WTC11 (cell line): ENCODE measurements at regions not wholly inside any gene's neighbourhood (a gene's known extent, or its start where the extent isn't known, plus 50 kb on each side); places are given as distances from the start of the nearest gene placed in this dataset.

Source experiments
- ATAC-seq: fragments of 200-7000 bp; cut with Tn5 transposase; 2 replicates; pipeline ENCODE4 v1.10.0; 2021; ENCODE audit warnings: mild to moderate bottlenecking, moderate library complexity
- CTCF ChIA-PET: fragments of 300-600 bp; sonication (Branson Sonifier 250); formaldehyde crosslinking; loops from one replicate; lab custom pipeline; 2021; ENCODE audit warnings: antibody characterized with exemption; lab: Charles Lee
- POLR2A ChIA-PET: fragments of 350-600 bp; sonication (Branson Sonifier 250); formaldehyde crosslinking; loops from one replicate; lab custom pipeline; 2021; ENCODE audit warnings: antibody characterized with exemption; lab: Charles Lee
- DNase-seq: peaks from one replicate; pipeline ENCODE4 v3.0.0; 2021; ENCODE audit warnings: low spot score
- H3K27ac Mint-ChIP-seq: 2 replicates; pipeline ENCODE4 v1.8.0; 2021; ENCODE audit warnings: mixed read lengths
- H3K27me3 Mint-ChIP-seq: 2 replicates; pipeline ENCODE4 v1.8.0; 2021; ENCODE audit warnings: low read depth, mild to moderate bottlenecking, moderate library complexity, mixed read lengths
- H3K36me3 Mint-ChIP-seq: 2 replicates; pipeline ENCODE4 v1.8.0; 2021; ENCODE audit warnings: mixed read lengths
- H3K4me1 Mint-ChIP-seq: 2 replicates; pipeline ENCODE4 v1.8.0; 2022; ENCODE audit warnings: mixed read lengths
- H3K4me3 Mint-ChIP-seq: 2 replicates; pipeline ENCODE4 v1.8.0; 2021; ENCODE audit warnings: mild to moderate bottlenecking, moderate library complexity, mixed read lengths
- H3K9me3 Mint-ChIP-seq: 2 replicates; pipeline ENCODE4 v1.8.0; 2021; ENCODE audit warnings: mixed read lengths
- ATF2 ChIP-seq: sonication (generic); formaldehyde crosslinking; IDR thresholded peaks from 2 replicates; pipeline ENCODE4 v1.8.1; 2022; ENCODE audit warnings: low read depth, missing genetic modification reagents, borderline replicate concordance
- CBFB ChIP-seq: sonication (generic); formaldehyde crosslinking; IDR thresholded peaks from 2 replicates; pipeline ENCODE4 v1.8.1; 2022; ENCODE audit warnings: mild to moderate bottlenecking, low read depth, missing genetic modification reagents
- CREB1 ChIP-seq: sonication (generic); formaldehyde crosslinking; IDR thresholded peaks from 2 replicates; pipeline ENCODE4 v1.8.0; 2023; ENCODE audit warnings: mild to moderate bottlenecking, missing genetic modification reagents
- ETV6 ChIP-seq: sonication (generic); formaldehyde crosslinking; IDR thresholded peaks from 2 replicates; pipeline ENCODE4 v1.8.1; 2022; ENCODE audit warnings: mild to moderate bottlenecking, missing genetic modification reagents
- FOXP1 ChIP-seq: sonication (generic); formaldehyde crosslinking; IDR thresholded peaks from 2 replicates; pipeline ENCODE4 v1.8.0; 2022; ENCODE audit warnings: missing genetic modification reagents, mild to moderate bottlenecking, moderate library complexity, borderline replicate concordance
- GABPB1 ChIP-seq: sonication (generic); formaldehyde crosslinking; IDR thresholded peaks from 2 replicates; pipeline ENCODE4 v1.8.1; 2023; ENCODE audit warnings: mild to moderate bottlenecking, missing genetic modification reagents
- JAZF1 ChIP-seq: fragments of 250-450 bp; sonication (Bioruptor Pico); IDR thresholded peaks from 2 replicates; pipeline ENCODE4 v1.9.0; 2021; ENCODE audit warnings: moderate library complexity, mild to moderate bottlenecking, inconsistent platforms
- KAT7 ChIP-seq: sonication (generic); formaldehyde crosslinking; IDR thresholded peaks from 2 replicates; pipeline ENCODE4 v1.8.1; 2023; ENCODE audit warnings: missing genetic modification reagents, mild to moderate bottlenecking, borderline replicate concordance
- MLX ChIP-seq: sonication (generic); formaldehyde crosslinking; IDR thresholded peaks from 2 replicates; pipeline ENCODE4 v1.8.1; 2023; ENCODE audit warnings: mild to moderate bottlenecking, missing genetic modification reagents, moderate library complexity
- NR1H2 ChIP-seq: sonication (generic); formaldehyde crosslinking; IDR thresholded peaks from 2 replicates; pipeline ENCODE4 v1.9.0; 2021; ENCODE audit warnings: mild to moderate bottlenecking, moderate library complexity, missing genetic modification reagents
- NR3C1 ChIP-seq: sonication (generic); formaldehyde crosslinking; conservative IDR thresholded peaks from 2 replicates; pipeline ENCODE4 v1.8.1; 2023; ENCODE audit warnings: low read depth, mild to moderate bottlenecking, missing genetic modification reagents
- RORB ChIP-seq: fragments of 250-450 bp; sonication (Bioruptor Pico); IDR thresholded peaks from 2 replicates; pipeline ENCODE4 v1.9.0; 2021; ENCODE audit warnings: mild to moderate bottlenecking
- SMAD4 ChIP-seq: sonication (generic); formaldehyde crosslinking; IDR thresholded peaks from 2 replicates; pipeline ENCODE4 v1.8.0; 2022; ENCODE audit warnings: mild to moderate bottlenecking, missing genetic modification reagents
- ZNF219 ChIP-seq: sonication (generic); formaldehyde crosslinking; IDR thresholded peaks from 2 replicates; pipeline ENCODE4 v1.8.0; 2023; ENCODE audit warnings: missing genetic modification reagents, mild to moderate bottlenecking, borderline replicate concordance
- ZNF232 ChIP-seq: sonication (generic); formaldehyde crosslinking; IDR thresholded peaks from 2 replicates; pipeline ENCODE4 v1.8.0; 2022; ENCODE audit warnings: mild to moderate bottlenecking, missing genetic modification reagents
- ZNF317 ChIP-seq: sonication (generic); formaldehyde crosslinking; IDR thresholded peaks from 2 replicates; pipeline ENCODE4 v1.8.1; 2023; ENCODE audit warnings: low read depth, mild to moderate bottlenecking, moderate library complexity, missing genetic modification reagents, borderline replicate concordance
- ZNF416 ChIP-seq: fragments of 250-450 bp; sonication (Bioruptor Pico); IDR thresholded peaks from 2 replicates; pipeline ENCODE4 v1.9.0; 2021; ENCODE audit warnings: mild to moderate bottlenecking, inconsistent platforms
- ZNF671 ChIP-seq: fragments of 250-450 bp; sonication (Bioruptor Pico); IDR thresholded peaks from 2 replicates; pipeline ENCODE4 v1.8.0; 2021; ENCODE audit warnings: mild to moderate bottlenecking
- TF ChIP-seq, protein P1 (sequence below): sonication (generic); formaldehyde crosslinking; IDR thresholded peaks from 2 replicates; pipeline ENCODE4 v1.8.0; 2022; ENCODE audit warnings: mild to moderate bottlenecking, missing genetic modification reagents
- TF ChIP-seq, protein P2 (sequence below): sonication (generic); formaldehyde crosslinking; IDR thresholded peaks from 2 replicates; pipeline ENCODE4 v1.8.0; 2022; ENCODE audit warnings: mild to moderate bottlenecking, missing genetic modification reagents
- TF ChIP-seq, protein P3 (sequence below): sonication (generic); formaldehyde crosslinking; IDR thresholded peaks from 2 replicates; pipeline ENCODE4 v1.8.1; 2023; ENCODE audit warnings: mild to moderate bottlenecking, missing genetic modification reagents, borderline replicate concordance
- TF ChIP-seq, protein P4 (sequence below): fragments of 250-450 bp; sonication (Bioruptor Pico); IDR thresholded peaks from 2 replicates; pipeline ENCODE4 v1.9.0; 2021; ENCODE audit warnings: moderate library complexity, mild to moderate bottlenecking, inconsistent platforms, borderline replicate concordance

- TF ChIP-seq MLX: no peak
These were observed 813.9 kb upstream of the CNTNAP5 start (continued) for GRCh38 chr2:123211181-123211580.

DNA sequence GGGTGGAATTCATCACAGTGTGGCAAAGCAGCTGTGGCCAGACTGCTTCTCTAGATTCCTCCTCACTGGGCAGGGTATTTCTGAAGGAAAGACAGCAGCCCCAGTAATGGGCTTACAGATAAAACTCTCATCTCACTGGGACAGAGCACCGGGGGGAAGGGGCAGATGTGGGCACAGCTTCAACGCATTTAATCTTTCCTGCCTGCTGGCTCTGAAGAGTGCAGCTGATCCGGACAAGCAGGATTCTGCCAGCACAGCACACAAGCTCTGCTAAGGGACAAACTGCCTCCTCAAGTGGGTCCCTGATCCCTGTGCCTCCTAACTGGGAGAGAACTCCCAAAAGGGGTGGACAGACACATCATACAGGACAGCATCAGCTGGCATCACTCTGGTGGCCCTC lies 779.9 kb upstream of the CNTNAP5 start:
- DNase-seq (no peak), ATAC-seq (no peak)
- H3K27me3 Mint-ChIP-seq: no peaks in the 10 kb centered on the region
- H3K4me1 Mint-ChIP-seq: no peaks in the 10 kb centered on the region
- CTCF ChIA-PET: interaction anchor here (0.8 kb wide), 1 partner anchor 11 kb away, joined by 3 read pairs; no protein-coding TSS in a partner anchor
- POLR2A ChIA-PET: interaction anchor here (0.6 kb wide), 1 partner anchor 55 kb away, joined by 3 read pairs; no protein-coding TSS in a partner anchor
- H3K4me3 Mint-ChIP-seq: no peak overlapping the region
- H3K27ac Mint-ChIP-seq: no peak overlapping the region
- no peaks in the 10 kb centered on the region for H3K36me3 Mint-ChIP-seq
- peaks cover 29% of the 10 kb centered on the region for H3K9me3 Mint-ChIP-seq
- TF ChIP-seq SMAD4: no peak
- TF ChIP-seq, protein P1, sequence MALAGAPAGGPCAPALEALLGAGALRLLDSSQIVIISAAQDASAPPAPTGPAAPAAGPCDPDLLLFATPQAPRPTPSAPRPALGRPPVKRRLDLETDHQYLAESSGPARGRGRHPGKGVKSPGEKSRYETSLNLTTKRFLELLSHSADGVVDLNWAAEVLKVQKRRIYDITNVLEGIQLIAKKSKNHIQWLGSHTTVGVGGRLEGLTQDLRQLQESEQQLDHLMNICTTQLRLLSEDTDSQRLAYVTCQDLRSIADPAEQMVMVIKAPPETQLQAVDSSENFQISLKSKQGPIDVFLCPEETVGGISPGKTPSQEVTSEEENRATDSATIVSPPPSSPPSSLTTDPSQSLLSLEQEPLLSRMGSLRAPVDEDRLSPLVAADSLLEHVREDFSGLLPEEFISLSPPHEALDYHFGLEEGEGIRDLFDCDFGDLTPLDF (CRISPR knock-in tag): no peak
- TF ChIP-seq, protein P2, sequence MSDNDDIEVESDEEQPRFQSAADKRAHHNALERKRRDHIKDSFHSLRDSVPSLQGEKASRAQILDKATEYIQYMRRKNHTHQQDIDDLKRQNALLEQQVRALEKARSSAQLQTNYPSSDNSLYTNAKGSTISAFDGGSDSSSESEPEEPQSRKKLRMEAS (CRISPR knock-in tag): no peak
- TF ChIP-seq, protein P3, sequence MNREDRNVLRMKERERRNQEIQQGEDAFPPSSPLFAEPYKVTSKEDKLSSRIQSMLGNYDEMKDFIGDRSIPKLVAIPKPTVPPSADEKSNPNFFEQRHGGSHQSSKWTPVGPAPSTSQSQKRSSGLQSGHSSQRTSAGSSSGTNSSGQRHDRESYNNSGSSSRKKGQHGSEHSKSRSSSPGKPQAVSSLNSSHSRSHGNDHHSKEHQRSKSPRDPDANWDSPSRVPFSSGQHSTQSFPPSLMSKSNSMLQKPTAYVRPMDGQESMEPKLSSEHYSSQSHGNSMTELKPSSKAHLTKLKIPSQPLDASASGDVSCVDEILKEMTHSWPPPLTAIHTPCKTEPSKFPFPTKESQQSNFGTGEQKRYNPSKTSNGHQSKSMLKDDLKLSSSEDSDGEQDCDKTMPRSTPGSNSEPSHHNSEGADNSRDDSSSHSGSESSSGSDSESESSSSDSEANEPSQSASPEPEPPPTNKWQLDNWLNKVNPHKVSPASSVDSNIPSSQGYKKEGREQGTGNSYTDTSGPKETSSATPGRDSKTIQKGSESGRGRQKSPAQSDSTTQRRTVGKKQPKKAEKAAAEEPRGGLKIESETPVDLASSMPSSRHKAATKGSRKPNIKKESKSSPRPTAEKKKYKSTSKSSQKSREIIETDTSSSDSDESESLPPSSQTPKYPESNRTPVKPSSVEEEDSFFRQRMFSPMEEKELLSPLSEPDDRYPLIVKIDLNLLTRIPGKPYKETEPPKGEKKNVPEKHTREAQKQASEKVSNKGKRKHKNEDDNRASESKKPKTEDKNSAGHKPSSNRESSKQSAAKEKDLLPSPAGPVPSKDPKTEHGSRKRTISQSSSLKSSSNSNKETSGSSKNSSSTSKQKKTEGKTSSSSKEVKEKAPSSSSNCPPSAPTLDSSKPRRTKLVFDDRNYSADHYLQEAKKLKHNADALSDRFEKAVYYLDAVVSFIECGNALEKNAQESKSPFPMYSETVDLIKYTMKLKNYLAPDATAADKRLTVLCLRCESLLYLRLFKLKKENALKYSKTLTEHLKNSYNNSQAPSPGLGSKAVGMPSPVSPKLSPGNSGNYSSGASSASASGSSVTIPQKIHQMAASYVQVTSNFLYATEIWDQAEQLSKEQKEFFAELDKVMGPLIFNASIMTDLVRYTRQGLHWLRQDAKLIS (CRISPR knock-in tag): no peak
- TF ChIP-seq CBFB (CRISPR knock-in tag): no peak
- no peak for TF ChIP-seq ATF2 (CRISPR knock-in tag)
- no peak for TF ChIP-seq ZNF232 (CRISPR knock-in tag)
- TF ChIP-seq ZNF219 (CRISPR knock-in tag): no peak
- no peak for TF ChIP-seq GABPB1 (CRISPR knock-in tag)
- TF ChIP-seq, protein P4, sequence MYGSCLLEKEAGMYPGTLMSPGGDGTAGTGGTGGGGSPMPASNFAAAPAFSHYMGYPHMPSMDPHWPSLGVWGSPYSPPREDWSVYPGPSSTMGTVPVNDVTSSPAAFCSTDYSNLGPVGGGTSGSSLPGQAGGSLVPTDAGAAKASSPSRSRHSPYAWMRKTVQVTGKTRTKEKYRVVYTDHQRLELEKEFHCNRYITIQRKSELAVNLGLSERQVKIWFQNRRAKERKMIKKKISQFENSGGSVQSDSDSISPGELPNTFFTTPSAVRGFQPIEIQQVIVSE (CRISPR knock-in tag): no peak
- TF ChIP-seq FOXP1: no peak
- no peak for TF ChIP-seq ZNF671 (CRISPR knock-in tag)
- TF ChIP-seq, all 79 proteins: peak for 0

GRCh38 chr2:123258877-123259539 lies 766.1 kb upstream of the CNTNAP5 start:
- H3K27me3 Mint-ChIP-seq: no peaks in the 10 kb centered on the region
- H3K27ac Mint-ChIP-seq: no peak overlapping the region
- H3K36me3 Mint-ChIP-seq: peaks cover 13% of the 10 kb centered on the region
- no peaks in the 10 kb centered on the region for H3K4me1 Mint-ChIP-seq
- ChIA-PET POLR2A (interaction anchor here (0.7 kb wide), 1 partner anchor 759 kb away, joined by 3 read pairs; no protein-coding TSS in a partner anchor), CTCF (no interaction called here)
- TF ChIP-seq KAT7 (CRISPR knock-in tag): no peak
- no peak for TF ChIP-seq NR3C1
- no peak for TF ChIP-seq RORB
- no peak for TF ChIP-seq ETV6 (CRISPR knock-in tag)
- TF ChIP-seq NR1H2 (CRISPR knock-in tag): no peak
- no peak for TF ChIP-seq ZNF219 (CRISPR knock-in tag)
- TF ChIP-seq ZNF232 (CRISPR knock-in tag): no peak
- no peak for TF ChIP-seq CREB1 (CRISPR knock-in tag)
- no peak for TF ChIP-seq ZNF416
- no peak for TF ChIP-seq JAZF1 (CRISPR knock-in tag)
- no peak for TF ChIP-seq ZNF317 (CRISPR knock-in tag)
- TF ChIP-seq ATF2 (CRISPR knock-in tag): no peak
- H3K4me3 Mint-ChIP-seq: no peak overlapping the region
- ATAC-seq (no peak), DNase-seq (no peak)
- H3K9me3 Mint-ChIP-seq: peaks cover 36% of the 10 kb centered on the region
